Naive thymus-derived CD8-positive, alpha-beta T cell (primary cell): ENCODE measurements at regions not wholly inside any gene's neighbourhood (a gene's known extent, or its start where the extent isn't known, plus 50 kb on each side); places are given as distances from the start of the nearest gene placed in this dataset.
"Not testable (repeated sequence)": the region's sequence is repeated elsewhere in the genome, so short reads cannot be mapped to it uniquely, and the experiment has no call there.

Experiments
- ATAC-seq, 2 donors: fragments of 150-1000 bp; cut with Tn5 transposase in 1 of 2; sonication (Bioruptor Pico), chemical (Tn5 transposase) in 1 of 2; 1 replicate in 1 of 2; 2 replicates in 1 of 2; pipeline ENCODE4 v1.10.0; 2021; ENCODE audit warnings: mild to moderate bottlenecking in 2 of 2, moderate library complexity in 2 of 2
- POLR2A ChIA-PET: fragments of 350-600 bp; sonication (Branson Sonifier 250); formaldehyde crosslinking; loops from one replicate; lab custom pipeline; 2021; ENCODE audit warnings: antibody characterized with exemption; lab: Charles Lee
- DNase-seq, 10 donors: peaks; one replicate each; pipeline versions ENCODE4 v3.0.0 to v3.0.0-alpha.2; 2020 to 2022
- H3K27ac Mint-ChIP-seq, 10 donors: one replicate each; pipeline ENCODE4 v1.8.0; 2020 to 2022; ENCODE audit warnings: mild to moderate bottlenecking in 10 of 10, mixed read lengths in 10 of 10, moderate library complexity in 4 of 10, inconsistent platforms in 1 of 10
- H3K27me3 Mint-ChIP-seq, 5 donors: one replicate each; pipeline ENCODE4 v1.8.0; 2021 to 2022; ENCODE audit warnings: mixed read lengths in 5 of 5
- H3K36me3 Mint-ChIP-seq, 3 donors: one replicate each; pipeline ENCODE4 v1.8.0; 2020 to 2022; ENCODE audit warnings: mixed read lengths in 3 of 3, mild to moderate bottlenecking in 2 of 3, inconsistent platforms in 1 of 3
- H3K4me1 Mint-ChIP-seq, 4 donors: one replicate each; pipeline ENCODE4 v1.8.0; 2021 to 2022; ENCODE audit warnings: mixed read lengths in 4 of 4
- H3K4me3 Mint-ChIP-seq, 10 donors: one replicate each; pipeline ENCODE4 v1.8.0; 2020 to 2022; ENCODE audit warnings: mild to moderate bottlenecking in 10 of 10, mixed read lengths in 10 of 10, moderate library complexity in 6 of 10, inconsistent platforms in 1 of 10
- H3K9me3 Mint-ChIP-seq, 9 donors: one replicate each; pipeline ENCODE4 v1.8.0; 2020 to 2022; ENCODE audit warnings: mixed read lengths in 9 of 9, mild to moderate bottlenecking in 3 of 9, inconsistent platforms in 1 of 9, moderate library complexity in 1 of 9

GRCh38 chr10:42989481-42989921 is 87.4 kb upstream of the RET start:
- DNase-seq (no peak), ATAC-seq (no peak)
- Mint-ChIP-seq H3K9me3 (no peaks in the 10 kb centered on the region), H3K4me3 (peak overlapping the region in 5 of 10 donors; percentile 24 to 58 (median 54)), H3K27ac (peak overlapping the region in 4 of 10 donors; percentile 18 to 63 (median 38)), H3K27me3 (no peaks in the 10 kb centered on the region), H3K4me1 (peaks cover 7 to 31% (median 18%) of the 10 kb centered on the region in 4 donors), H3K36me3 (no peaks in the 10 kb centered on the region)
- POLR2A ChIA-PET, result no interaction called here

GRCh38 chr10:42990016-42990720 is 86.7 kb upstream of the RET start:
- H3K36me3 Mint-ChIP-seq, result no peaks in the 10 kb centered on the region
- H3K4me3 Mint-ChIP-seq, result peak overlapping the region in 1 of 10 donors; percentile 5
- DNase-seq, result no peak
- no peak overlapping the region for H3K27ac Mint-ChIP-seq
- H3K4me1 Mint-ChIP-seq, result peaks cover 7 to 31% (median 18%) of the 10 kb centered on the region in 4 donors
- no peaks in the 10 kb centered on the region for H3K27me3 Mint-ChIP-seq
- ATAC-seq, result peak in 1 of 2 donors; percentile 48
- H3K9me3 Mint-ChIP-seq, result no peaks in the 10 kb centered on the region
- POLR2A ChIA-PET, result no interaction called here

GRCh38 chr10:42990721-42991441 is 86.0 kb upstream of the RET start:
- no peak for DNase-seq
- no peak for ATAC-seq
- H3K9me3 Mint-ChIP-seq, result no peaks in the 10 kb centered on the region
- no peaks in the 10 kb centered on the region for H3K36me3 Mint-ChIP-seq
- peak overlapping the region in 1 of 10 donors; percentile 5 for H3K4me3 Mint-ChIP-seq
- peaks cover 7 to 31% (median 18%) of the 10 kb centered on the region in 4 donors for H3K4me1 Mint-ChIP-seq
- POLR2A ChIA-PET, result no interaction called here
- H3K27me3 Mint-ChIP-seq, result no peaks in the 10 kb centered on the region
- peak overlapping the region in 1 of 10 donors; percentile 21 for H3K27ac Mint-ChIP-seq

GRCh38 chr10:42991442-42992098 is 85.3 kb upstream of the RET start:
- H3K4me3 Mint-ChIP-seq, result no peak overlapping the region
- H3K27ac Mint-ChIP-seq, result peak overlapping the region in 1 of 10 donors; percentile 21
- H3K27me3 Mint-ChIP-seq, result no peaks in the 10 kb centered on the region
- POLR2A ChIA-PET, result no interaction called here
- ATAC-seq (no peak), DNase-seq (no peak)
- H3K4me1 Mint-ChIP-seq, result peaks cover 7 to 30% (median 18%) of the 10 kb centered on the region in 4 donors
- H3K36me3 Mint-ChIP-seq, result no peaks in the 10 kb centered on the region
- H3K9me3 Mint-ChIP-seq, result no peaks in the 10 kb centered on the region

- DNase-seq (no peak), ATAC-seq (no peak)
- POLR2A ChIA-PET, result no interaction called here
- H3K27me3 Mint-ChIP-seq, result no peaks in the 10 kb centered on the region
- H3K4me3 Mint-ChIP-seq, result peak overlapping the region in 1 of 10 donors; percentile 41
- no peaks in the 10 kb centered on the region for H3K36me3 Mint-ChIP-seq
- peaks cover 7 to 22% (median 15%) of the 10 kb centered on the region in 4 donors for H3K4me1 Mint-ChIP-seq
- H3K27ac Mint-ChIP-seq, result no peak overlapping the region
- no peaks in the 10 kb centered on the region for H3K9me3 Mint-ChIP-seq
Observed at GRCh38 chr10:42992156-42992956, 84.5 kb upstream of the RET start.

- no peak overlapping the region for H3K4me3 Mint-ChIP-seq
- no peaks in the 10 kb centered on the region for H3K27me3 Mint-ChIP-seq
- H3K9me3 Mint-ChIP-seq, result no peaks in the 10 kb centered on the region
- H3K4me1 Mint-ChIP-seq, result peaks cover 7 to 18% (median 12%) of the 10 kb centered on the region in 4 donors
- H3K27ac Mint-ChIP-seq, result no peak overlapping the region
- H3K36me3 Mint-ChIP-seq, result no peaks in the 10 kb centered on the region
- DNase-seq, result no peak
- POLR2A ChIA-PET, result no interaction called here
- ATAC-seq, result no peak
Observed at GRCh38 chr10:42992957-42993390, 83.9 kb upstream of the RET start.

- ATAC-seq, DNase-seq, H3K27me3 Mint-ChIP-seq, POLR2A ChIA-PET, H3K4me1 Mint-ChIP-seq, H3K9me3 Mint-ChIP-seq, H3K4me3 Mint-ChIP-seq, H3K36me3 Mint-ChIP-seq, H3K27ac Mint-ChIP-seq: not testable (repeated sequence)
Observed at GRCh38 chr10:42994909-42995308, 82.0 kb upstream of the RET start.

GRCh38 chr10:42995537-42995936 is 81.3 kb upstream of the RET start:
- H3K4me3 Mint-ChIP-seq, result no peak overlapping the region
- no peaks in the 10 kb centered on the region for H3K27me3 Mint-ChIP-seq
- peaks cover under 1 to 5% (median 1%) of the 10 kb centered on the region in 4 donors for H3K4me1 Mint-ChIP-seq
- ATAC-seq, result no peak
- no peaks in the 10 kb centered on the region for H3K9me3 Mint-ChIP-seq
- POLR2A ChIA-PET, result no interaction called here
- DNase-seq, result no peak
- no peaks in the 10 kb centered on the region for H3K36me3 Mint-ChIP-seq
- no peak overlapping the region for H3K27ac Mint-ChIP-seq

- H3K4me3 Mint-ChIP-seq, result no peak overlapping the region
- no peaks in the 10 kb centered on the region for H3K4me1 Mint-ChIP-seq
- H3K36me3 Mint-ChIP-seq, result no peaks in the 10 kb centered on the region
- ATAC-seq (no peak), DNase-seq (no peak)
- H3K27ac Mint-ChIP-seq, result no peak overlapping the region
- H3K27me3 Mint-ChIP-seq, result no peaks in the 10 kb centered on the region
- no peaks in the 10 kb centered on the region for H3K9me3 Mint-ChIP-seq
- POLR2A ChIA-PET, result no interaction called here
Observed at GRCh38 chr10:42996588-42996987, 80.3 kb upstream of the RET start.

GRCh38 chr10:42997151-42997848 is 79.6 kb upstream of the RET start:
- Mint-ChIP-seq H3K9me3 (no peaks in the 10 kb centered on the region), H3K27ac (no peak overlapping the region), H3K27me3 (peaks cover 0 to 2% (median 0%) of the 10 kb centered on the region in 5 donors), H3K36me3 (no peaks in the 10 kb centered on the region), H3K4me1 (no peaks in the 10 kb centered on the region), H3K4me3 (no peak overlapping the region)
- ATAC-seq (no peak), DNase-seq (no peak)
- POLR2A ChIA-PET, result no interaction called here

GRCh38 chr10:42997849-42998165 is 79.1 kb upstream of the RET start:
- Mint-ChIP-seq H3K27me3 (peaks cover 0 to 3% (median 0%) of the 10 kb centered on the region in 5 donors), H3K4me3 (no peak overlapping the region), H3K27ac (no peak overlapping the region), H3K4me1 (no peaks in the 10 kb centered on the region), H3K36me3 (no peaks in the 10 kb centered on the region), H3K9me3 (no peaks in the 10 kb centered on the region)
- no peak for ATAC-seq
- POLR2A ChIA-PET, result no interaction called here
- no peak for DNase-seq
